ENCODE measurements at regions not wholly inside any gene's neighbourhood (a gene's known extent, or its start where the extent isn't known, plus 50 kb on each side); places are given as distances from the start of the nearest gene placed in this dataset.

DNA sequence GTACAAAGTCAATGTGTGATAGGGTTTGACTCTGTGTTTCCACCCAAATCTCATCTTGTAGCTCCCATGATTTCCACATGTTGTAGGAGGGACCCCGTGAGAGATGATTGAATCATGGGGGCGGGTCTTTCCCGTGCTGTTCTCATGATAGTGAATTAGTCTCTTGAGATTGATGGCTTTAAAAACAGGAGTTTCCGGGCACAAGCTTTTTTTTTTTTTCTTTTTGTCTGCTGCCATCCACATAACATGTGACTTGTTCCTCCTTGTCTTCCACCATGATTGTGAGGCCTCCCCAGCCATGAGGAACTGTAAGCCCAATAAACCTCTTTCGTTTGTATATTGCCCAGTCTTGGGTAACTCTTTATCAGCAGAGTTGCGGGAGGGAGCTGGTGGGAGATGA lies 259.6 kb downstream of the TUSC7 start:
- TF ChIP-seq EZH2 (IDR thresholded peaks at IDR 0.05; ENCODE audit: low read depth, unreplicated experiment) (no peak), EZH2phosphoT487 (IDR thresholded peaks at IDR 0.05; ENCODE audit: unreplicated experiment) (no peak), CREB1 (CRISPR knock-in tag; IDR thresholded peaks at IDR 0.05; ENCODE audit: low read depth) (no peak), NANOG (IDR thresholded peaks at IDR 0.05; ENCODE audit: borderline replicate concordance) (no peak), STAT1 (IDR thresholded peaks at IDR 0.05; ENCODE audit: unreplicated experiment) (no peak), JUNB (IDR thresholded peaks at IDR 0.05; ENCODE audit: unreplicated experiment) (no peak), POLR2AphosphoS5 (IDR thresholded peaks at IDR 0.05; ENCODE audit: low read depth) (no peak), ZNF331 (CRISPR knock-in tag; IDR thresholded peaks at IDR 0.05; ENCODE audit: low read depth) (no peak), ZNF114 (CRISPR knock-in tag; IDR thresholded peaks at IDR 0.05) (no peak)
- TF ChIP-seq, protein P1, sequence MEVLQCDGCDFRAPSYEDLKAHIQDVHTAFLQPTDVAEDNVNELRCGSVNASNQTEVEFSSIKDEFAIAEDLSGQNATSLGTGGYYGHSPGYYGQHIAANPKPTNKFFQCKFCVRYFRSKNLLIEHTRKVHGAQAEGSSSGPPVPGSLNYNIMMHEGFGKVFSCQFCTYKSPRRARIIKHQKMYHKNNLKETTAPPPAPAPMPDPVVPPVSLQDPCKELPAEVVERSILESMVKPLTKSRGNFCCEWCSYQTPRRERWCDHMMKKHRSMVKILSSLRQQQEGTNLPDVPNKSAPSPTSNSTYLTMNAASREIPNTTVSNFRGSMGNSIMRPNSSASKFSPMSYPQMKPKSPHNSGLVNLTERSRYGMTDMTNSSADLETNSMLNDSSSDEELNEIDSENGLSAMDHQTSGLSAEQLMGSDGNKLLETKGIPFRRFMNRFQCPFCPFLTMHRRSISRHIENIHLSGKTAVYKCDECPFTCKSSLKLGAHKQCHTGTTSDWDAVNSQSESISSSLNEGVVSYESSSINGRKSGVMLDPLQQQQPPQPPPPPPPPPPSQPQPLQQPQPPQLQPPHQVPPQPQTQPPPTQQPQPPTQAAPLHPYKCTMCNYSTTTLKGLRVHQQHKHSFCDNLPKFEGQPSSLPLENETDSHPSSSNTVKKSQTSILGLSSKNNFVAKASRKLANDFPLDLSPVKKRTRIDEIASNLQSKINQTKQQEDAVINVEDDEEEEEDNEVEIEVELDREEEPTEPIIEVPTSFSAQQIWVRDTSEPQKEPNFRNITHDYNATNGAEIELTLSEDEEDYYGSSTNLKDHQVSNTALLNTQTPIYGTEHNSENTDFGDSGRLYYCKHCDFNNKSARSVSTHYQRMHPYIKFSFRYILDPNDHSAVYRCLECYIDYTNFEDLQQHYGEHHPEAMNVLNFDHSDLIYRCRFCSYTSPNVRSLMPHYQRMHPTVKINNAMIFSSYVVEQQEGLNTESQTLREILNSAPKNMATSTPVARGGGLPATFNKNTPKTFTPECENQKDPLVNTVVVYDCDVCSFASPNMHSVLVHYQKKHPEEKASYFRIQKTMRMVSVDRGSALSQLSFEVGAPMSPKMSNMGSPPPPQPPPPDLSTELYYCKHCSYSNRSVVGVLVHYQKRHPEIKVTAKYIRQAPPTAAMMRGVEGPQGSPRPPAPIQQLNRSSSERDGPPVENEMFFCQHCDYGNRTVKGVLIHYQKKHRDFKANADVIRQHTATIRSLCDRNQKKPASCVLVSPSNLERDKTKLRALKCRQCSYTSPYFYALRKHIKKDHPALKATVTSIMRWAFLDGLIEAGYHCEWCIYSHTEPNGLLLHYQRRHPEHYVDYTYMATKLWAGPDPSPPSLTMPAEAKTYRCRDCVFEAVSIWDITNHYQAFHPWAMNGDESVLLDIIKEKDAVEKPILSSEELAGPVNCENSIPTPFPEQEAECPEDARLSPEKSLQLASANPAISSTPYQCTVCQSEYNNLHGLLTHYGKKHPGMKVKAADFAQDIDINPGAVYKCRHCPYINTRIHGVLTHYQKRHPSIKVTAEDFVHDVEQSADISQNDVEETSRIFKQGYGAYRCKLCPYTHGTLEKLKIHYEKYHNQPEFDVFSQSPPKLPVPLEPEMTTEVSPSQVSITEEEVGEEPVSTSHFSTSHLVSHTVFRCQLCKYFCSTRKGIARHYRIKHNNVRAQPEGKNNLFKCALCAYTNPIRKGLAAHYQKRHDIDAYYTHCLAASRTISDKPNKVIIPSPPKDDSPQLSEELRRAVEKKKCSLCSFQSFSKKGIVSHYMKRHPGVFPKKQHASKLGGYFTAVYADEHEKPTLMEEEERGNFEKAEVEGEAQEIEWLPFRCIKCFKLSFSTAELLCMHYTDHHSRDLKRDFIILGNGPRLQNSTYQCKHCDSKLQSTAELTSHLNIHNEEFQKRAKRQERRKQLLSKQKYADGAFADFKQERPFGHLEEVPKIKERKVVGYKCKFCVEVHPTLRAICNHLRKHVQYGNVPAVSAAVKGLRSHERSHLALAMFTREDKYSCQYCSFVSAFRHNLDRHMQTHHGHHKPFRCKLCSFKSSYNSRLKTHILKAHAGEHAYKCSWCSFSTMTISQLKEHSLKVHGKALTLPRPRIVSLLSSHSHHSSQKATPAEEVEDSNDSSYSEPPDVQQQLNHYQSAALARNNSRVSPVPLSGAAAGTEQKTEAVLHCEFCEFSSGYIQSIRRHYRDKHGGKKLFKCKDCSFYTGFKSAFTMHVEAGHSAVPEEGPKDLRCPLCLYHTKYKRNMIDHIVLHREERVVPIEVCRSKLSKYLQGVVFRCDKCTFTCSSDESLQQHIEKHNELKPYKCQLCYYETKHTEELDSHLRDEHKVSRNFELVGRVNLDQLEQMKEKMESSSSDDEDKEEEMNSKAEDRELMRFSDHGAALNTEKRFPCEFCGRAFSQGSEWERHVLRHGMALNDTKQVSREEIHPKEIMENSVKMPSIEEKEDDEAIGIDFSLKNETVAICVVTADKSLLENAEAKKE (CRISPR knock-in tag; IDR thresholded peaks at IDR 0.05): no peak
- TF ChIP-seq, protein P2, sequence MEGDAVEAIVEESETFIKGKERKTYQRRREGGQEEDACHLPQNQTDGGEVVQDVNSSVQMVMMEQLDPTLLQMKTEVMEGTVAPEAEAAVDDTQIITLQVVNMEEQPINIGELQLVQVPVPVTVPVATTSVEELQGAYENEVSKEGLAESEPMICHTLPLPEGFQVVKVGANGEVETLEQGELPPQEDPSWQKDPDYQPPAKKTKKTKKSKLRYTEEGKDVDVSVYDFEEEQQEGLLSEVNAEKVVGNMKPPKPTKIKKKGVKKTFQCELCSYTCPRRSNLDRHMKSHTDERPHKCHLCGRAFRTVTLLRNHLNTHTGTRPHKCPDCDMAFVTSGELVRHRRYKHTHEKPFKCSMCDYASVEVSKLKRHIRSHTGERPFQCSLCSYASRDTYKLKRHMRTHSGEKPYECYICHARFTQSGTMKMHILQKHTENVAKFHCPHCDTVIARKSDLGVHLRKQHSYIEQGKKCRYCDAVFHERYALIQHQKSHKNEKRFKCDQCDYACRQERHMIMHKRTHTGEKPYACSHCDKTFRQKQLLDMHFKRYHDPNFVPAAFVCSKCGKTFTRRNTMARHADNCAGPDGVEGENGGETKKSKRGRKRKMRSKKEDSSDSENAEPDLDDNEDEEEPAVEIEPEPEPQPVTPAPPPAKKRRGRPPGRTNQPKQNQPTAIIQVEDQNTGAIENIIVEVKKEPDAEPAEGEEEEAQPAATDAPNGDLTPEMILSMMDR (conservative IDR thresholded peaks at IDR 0.05; ENCODE audit: low read depth in 2 of 2): no peak
- TF ChIP-seq, protein P3, sequence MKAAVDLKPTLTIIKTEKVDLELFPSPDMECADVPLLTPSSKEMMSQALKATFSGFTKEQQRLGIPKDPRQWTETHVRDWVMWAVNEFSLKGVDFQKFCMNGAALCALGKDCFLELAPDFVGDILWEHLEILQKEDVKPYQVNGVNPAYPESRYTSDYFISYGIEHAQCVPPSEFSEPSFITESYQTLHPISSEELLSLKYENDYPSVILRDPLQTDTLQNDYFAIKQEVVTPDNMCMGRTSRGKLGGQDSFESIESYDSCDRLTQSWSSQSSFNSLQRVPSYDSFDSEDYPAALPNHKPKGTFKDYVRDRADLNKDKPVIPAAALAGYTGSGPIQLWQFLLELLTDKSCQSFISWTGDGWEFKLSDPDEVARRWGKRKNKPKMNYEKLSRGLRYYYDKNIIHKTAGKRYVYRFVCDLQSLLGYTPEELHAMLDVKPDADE (IDR thresholded peaks at IDR 0.05): no peak
- TF ChIP-seq, protein P4, sequence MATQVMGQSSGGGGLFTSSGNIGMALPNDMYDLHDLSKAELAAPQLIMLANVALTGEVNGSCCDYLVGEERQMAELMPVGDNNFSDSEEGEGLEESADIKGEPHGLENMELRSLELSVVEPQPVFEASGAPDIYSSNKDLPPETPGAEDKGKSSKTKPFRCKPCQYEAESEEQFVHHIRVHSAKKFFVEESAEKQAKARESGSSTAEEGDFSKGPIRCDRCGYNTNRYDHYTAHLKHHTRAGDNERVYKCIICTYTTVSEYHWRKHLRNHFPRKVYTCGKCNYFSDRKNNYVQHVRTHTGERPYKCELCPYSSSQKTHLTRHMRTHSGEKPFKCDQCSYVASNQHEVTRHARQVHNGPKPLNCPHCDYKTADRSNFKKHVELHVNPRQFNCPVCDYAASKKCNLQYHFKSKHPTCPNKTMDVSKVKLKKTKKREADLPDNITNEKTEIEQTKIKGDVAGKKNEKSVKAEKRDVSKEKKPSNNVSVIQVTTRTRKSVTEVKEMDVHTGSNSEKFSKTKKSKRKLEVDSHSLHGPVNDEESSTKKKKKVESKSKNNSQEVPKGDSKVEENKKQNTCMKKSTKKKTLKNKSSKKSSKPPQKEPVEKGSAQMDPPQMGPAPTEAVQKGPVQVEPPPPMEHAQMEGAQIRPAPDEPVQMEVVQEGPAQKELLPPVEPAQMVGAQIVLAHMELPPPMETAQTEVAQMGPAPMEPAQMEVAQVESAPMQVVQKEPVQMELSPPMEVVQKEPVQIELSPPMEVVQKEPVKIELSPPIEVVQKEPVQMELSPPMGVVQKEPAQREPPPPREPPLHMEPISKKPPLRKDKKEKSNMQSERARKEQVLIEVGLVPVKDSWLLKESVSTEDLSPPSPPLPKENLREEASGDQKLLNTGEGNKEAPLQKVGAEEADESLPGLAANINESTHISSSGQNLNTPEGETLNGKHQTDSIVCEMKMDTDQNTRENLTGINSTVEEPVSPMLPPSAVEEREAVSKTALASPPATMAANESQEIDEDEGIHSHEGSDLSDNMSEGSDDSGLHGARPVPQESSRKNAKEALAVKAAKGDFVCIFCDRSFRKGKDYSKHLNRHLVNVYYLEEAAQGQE (IDR thresholded peaks at IDR 0.05; ENCODE audit: unreplicated experiment): no peak
- no peak overlapping the region for H3K4me3 Mint-ChIP-seq

More for the DNA sequence above, 259.6 kb downstream of the TUSC7 start:
- Mint-ChIP-seq H3K4me1 (peaks cover 7% of the 10 kb centered on the region; the same call in 2 of the 3 replicates), H3K27me3 (ENCODE audit: insufficient read depth, low read depth, poor library complexity) (no peaks in the 10 kb centered on the region), H3K9me3 (no peaks in the 10 kb centered on the region), H3K36me3 (ENCODE audit: low read depth) (no peaks in the 10 kb centered on the region), H3K27ac (no peak overlapping the region)
- H3K36me3 ChIP-seq (ENCODE audit: insufficient read depth): no peaks in the 10 kb centered on the region
- H3K27ac ChIP-seq (ENCODE audit: low read depth): no peak overlapping the region
- H3K9me2 ChIP-seq (ENCODE audit: insufficient read depth): 0 out of 2 replicates have a peak, but pooled peaks cover 5% of the 10 kb centered on the region
- H3K4me1 ChIP-seq (ENCODE audit: insufficient read depth): peaks cover 4% of the 10 kb centered on the region; the same call in 1 of the 2 replicates
- no peaks in the 10 kb centered on the region for H3K27me3 ChIP-seq (ENCODE audit: insufficient read depth)
- no peaks in the 10 kb centered on the region for H3K79me2 ChIP-seq (replicated peaks; ENCODE audit: insufficient read depth)
- H4K20me1 ChIP-seq (replicated peaks; ENCODE audit: insufficient read depth): no peaks in the 10 kb centered on the region
- no peak overlapping the region for H3K4me2 ChIP-seq
- no peak overlapping the region for H3K4me3 ChIP-seq
- no peak for DNase-seq (ENCODE audit: low spot score)
- no peak for ATAC-seq
- no peak overlapping the region for H2AFZ ChIP-seq
- no peaks in the 10 kb centered on the region for H3F3A ChIP-seq (replicated peaks; ENCODE audit: low read depth)

Measured in GM23338 (cell line).